ENCODE measurements at regions not wholly inside any gene's neighbourhood (a gene's known extent, or its start where the extent isn't known, plus 50 kb on each side); places are given as distances from the start of the nearest gene placed in this dataset.

- ATAC-seq (no peak), DNase-seq (no peak)
- H3K9me3 ChIP-seq (ENCODE audit: control insufficient read depth, low read length): no peaks in the 10 kb centered on the region
- H3K27ac ChIP-seq (ENCODE audit: low read length): no peak overlapping the region
- no peaks in the 10 kb centered on the region for H3K27me3 ChIP-seq (ENCODE audit: control insufficient read depth, insufficient read depth)
- H3K4me1 ChIP-seq (ENCODE audit: control insufficient read depth, insufficient read depth, low read length): no peaks in the 10 kb centered on the region
- no peak overlapping the region for H3K4me3 ChIP-seq (ENCODE audit: low read length)
- WGBS: 92% methylated on average over 6 of the region's 6 CpGs
- intact Hi-C loops (cut with DNase I): loop anchor here in 3 of 4 donors (5.0 to 10.0 kb wide), 2 partner anchors 216 to 219 kb away; no protein-coding TSS in a partner anchor
Observed at GRCh38 chr12:94763462-94763861, 113.1 kb upstream of the TMCC3 start.

DNA sequence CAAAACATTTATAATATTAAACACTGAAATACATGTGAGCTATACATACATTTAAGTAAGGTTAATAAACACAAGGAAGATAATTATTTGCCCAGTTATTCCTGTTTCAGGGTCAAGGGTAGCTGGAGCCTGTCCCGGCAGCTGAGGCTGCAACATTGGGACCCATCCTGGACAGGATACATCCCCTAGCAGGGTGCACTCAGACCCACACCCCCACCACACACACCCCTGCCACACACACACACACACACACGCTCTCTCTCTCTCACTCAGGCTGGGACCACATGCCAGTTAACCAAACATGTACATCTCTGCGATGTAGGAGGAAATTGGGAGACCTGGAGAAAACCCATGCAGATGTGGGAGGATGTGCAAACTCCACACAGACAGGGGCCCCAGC lies 112.6 kb upstream of the TMCC3 start:
- intact Hi-C loops (cut with DNase I): loop anchor here in 3 of 4 donors (5.0 to 10.0 kb wide), 2 partner anchors 216 to 218 kb away; no protein-coding TSS in a partner anchor
- Histone ChIP-seq H3K4me3 (ENCODE audit: low read length) (no peak overlapping the region), H3K27ac (ENCODE audit: low read length) (no peak overlapping the region), H3K4me1 (ENCODE audit: control insufficient read depth, insufficient read depth, low read length) (no peaks in the 10 kb centered on the region), H3K9me3 (ENCODE audit: control insufficient read depth, low read length) (no peaks in the 10 kb centered on the region), H3K27me3 (ENCODE audit: control insufficient read depth, insufficient read depth) (no peaks in the 10 kb centered on the region)
- DNase-seq (no peak), ATAC-seq (no peak)
- WGBS: 87% methylated on average over 3 of the region's 3 CpGs

- WGBS: 76% methylated on average over 4 of the region's 4 CpGs
- no peaks in the 10 kb centered on the region for H3K9me3 ChIP-seq (ENCODE audit: control insufficient read depth, low read length)
- DNase-seq (no peak), ATAC-seq (no peak)
- H3K4me3 ChIP-seq (ENCODE audit: low read length): no peak overlapping the region
- H3K4me1 ChIP-seq (ENCODE audit: control insufficient read depth, insufficient read depth, low read length): no peaks in the 10 kb centered on the region
- no peaks in the 10 kb centered on the region for H3K27me3 ChIP-seq (ENCODE audit: control insufficient read depth, insufficient read depth)
- intact Hi-C loops (cut with DNase I): loop anchor here in 3 of 4 donors (5.0 to 10.0 kb wide), 2 partner anchors 215 to 218 kb away; no protein-coding TSS in a partner anchor
- no peak overlapping the region for H3K27ac ChIP-seq (ENCODE audit: low read length)
Observed at GRCh38 chr12:94762259-94762942, 112.0 kb upstream of the TMCC3 start.

DNA sequence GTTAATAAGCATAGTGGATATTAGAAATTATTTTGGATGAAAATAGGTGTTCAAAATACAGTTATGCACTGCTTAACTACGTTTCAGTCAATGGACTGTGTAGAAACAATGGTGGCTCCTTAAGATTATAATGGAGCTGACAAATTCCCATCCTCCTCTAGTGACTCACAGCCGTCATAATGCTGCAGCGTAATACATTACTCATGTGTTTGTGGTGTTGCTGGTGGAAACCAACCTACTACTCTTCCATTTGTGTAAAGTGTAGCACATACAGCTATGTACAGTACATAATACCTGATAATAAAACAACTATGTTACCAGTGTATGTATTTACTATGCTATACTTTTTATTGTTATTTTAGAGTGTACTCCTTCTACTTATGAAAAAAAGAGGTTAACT lies 111.2 kb upstream of the TMCC3 start:
- Histone ChIP-seq H3K4me1 (ENCODE audit: control insufficient read depth, insufficient read depth, low read length) (no peaks in the 10 kb centered on the region), H3K27me3 (ENCODE audit: control insufficient read depth, insufficient read depth) (no peaks in the 10 kb centered on the region), H3K9me3 (ENCODE audit: control insufficient read depth, low read length) (no peaks in the 10 kb centered on the region), H3K27ac (ENCODE audit: low read length) (no peak overlapping the region), H3K4me3 (ENCODE audit: low read length) (no peak overlapping the region)
- intact Hi-C loops (cut with DNase I): loop anchor here in 3 of 4 donors (5.0 to 10.0 kb wide), 2 partner anchors 214 to 217 kb away; no protein-coding TSS in a partner anchor
- WGBS: 89% methylated on average over 3 of the region's 3 CpGs
- DNase-seq (no peak), ATAC-seq (no peak)

GRCh38 chr12:94760786-94761185 lies 110.4 kb upstream of the TMCC3 start:
- no peak for DNase-seq
- intact Hi-C loops (cut with DNase I): loop anchor here in 3 of 4 donors (5.0 to 10.0 kb wide), 2 partner anchors 213 to 216 kb away; no protein-coding TSS in a partner anchor
- no peak for ATAC-seq
- Histone ChIP-seq H3K9me3 (ENCODE audit: control insufficient read depth, low read length) (no peaks in the 10 kb centered on the region), H3K4me3 (ENCODE audit: low read length) (no peak overlapping the region), H3K4me1 (ENCODE audit: control insufficient read depth, insufficient read depth, low read length) (no peaks in the 10 kb centered on the region), H3K27me3 (ENCODE audit: control insufficient read depth, insufficient read depth) (no peaks in the 10 kb centered on the region), H3K27ac (ENCODE audit: low read length) (no peak overlapping the region)
- 84% methylated on average over 2 of the region's 2 CpGs for WGBS

GRCh38 chr12:94756789-94757188 lies 106.4 kb upstream of the TMCC3 start:
- no peak for DNase-seq
- Histone ChIP-seq H3K9me3 (ENCODE audit: control insufficient read depth, low read length) (no peaks in the 10 kb centered on the region), H3K27ac (ENCODE audit: low read length) (no peak overlapping the region), H3K4me1 (ENCODE audit: control insufficient read depth, insufficient read depth, low read length) (no peaks in the 10 kb centered on the region), H3K4me3 (ENCODE audit: low read length) (no peak overlapping the region), H3K27me3 (ENCODE audit: control insufficient read depth, insufficient read depth) (no peaks in the 10 kb centered on the region)
- WGBS: 66% methylated on average over 2 of the region's 2 CpGs
- intact Hi-C loops (cut with DNase I): loop anchor here in 1 of 4 donors (10.0 kb wide), 1 partner anchor 152 kb away; no protein-coding TSS in a partner anchor
- no peak for ATAC-seq

GRCh38 chr12:94755598-94755997 lies 105.2 kb upstream of the TMCC3 start:
- Histone ChIP-seq H3K27me3 (ENCODE audit: control insufficient read depth, insufficient read depth) (no peaks in the 10 kb centered on the region), H3K27ac (ENCODE audit: low read length) (no peak overlapping the region), H3K9me3 (ENCODE audit: control insufficient read depth, low read length) (no peaks in the 10 kb centered on the region), H3K4me1 (ENCODE audit: control insufficient read depth, insufficient read depth, low read length) (no peaks in the 10 kb centered on the region), H3K4me3 (ENCODE audit: low read length) (no peak overlapping the region)
- 94% methylated on average over 4 of the region's 4 CpGs for WGBS
- intact Hi-C loops (cut with DNase I): loop anchor here in 1 of 4 donors (10.0 kb wide), 1 partner anchor 151 kb away; no protein-coding TSS in a partner anchor
- DNase-seq: no peak
- ATAC-seq: no peak

- Histone ChIP-seq H3K27ac (ENCODE audit: low read length) (no peak overlapping the region), H3K27me3 (ENCODE audit: control insufficient read depth, insufficient read depth) (no peaks in the 10 kb centered on the region), H3K9me3 (ENCODE audit: control insufficient read depth, low read length) (no peaks in the 10 kb centered on the region), H3K4me1 (ENCODE audit: control insufficient read depth, insufficient read depth, low read length) (no peaks in the 10 kb centered on the region), H3K4me3 (ENCODE audit: low read length) (no peak overlapping the region)
- intact Hi-C loops (cut with DNase I): loop anchor here in 1 of 4 donors (10.0 kb wide), 1 partner anchor 150 kb away; no protein-coding TSS in a partner anchor
- no peak for DNase-seq
- ATAC-seq: no peak
Observed at GRCh38 chr12:94754653-94755052, 104.3 kb upstream of the TMCC3 start.

DNA sequence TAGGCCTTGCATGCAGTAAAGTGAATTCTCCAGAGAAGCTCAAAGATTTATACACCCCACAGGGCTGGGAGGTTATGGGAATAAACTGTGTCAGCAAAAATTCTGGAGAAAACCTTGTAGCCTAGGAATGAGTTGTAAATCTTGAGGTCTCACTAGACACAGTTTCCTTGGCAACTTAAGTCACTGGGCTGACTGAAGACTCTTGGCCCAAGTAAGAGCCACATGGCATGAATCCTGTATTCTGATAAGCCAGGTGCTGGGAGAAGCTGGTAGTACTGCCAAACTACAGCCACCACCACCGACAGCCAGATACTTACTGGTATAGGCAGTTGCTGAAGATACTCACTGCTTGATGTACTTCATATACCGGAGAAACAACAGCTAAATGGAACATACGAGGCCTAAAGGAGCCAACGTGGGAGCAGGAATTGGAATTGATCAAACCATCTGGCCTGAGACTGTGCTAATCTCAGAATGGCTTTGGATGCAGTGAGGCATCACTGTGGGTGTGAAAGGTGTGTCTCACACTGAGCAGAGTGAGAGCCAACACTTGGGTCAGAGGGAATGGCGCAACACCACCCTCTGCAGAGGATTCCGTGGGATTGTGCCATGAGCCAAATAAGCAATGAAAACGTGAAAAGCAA lies 102.8 kb upstream of the TMCC3 start:
- ATAC-seq: peak; percentile 81
- no peak overlapping the region for H3K4me3 ChIP-seq (ENCODE audit: low read length)
- DNase-seq: peak in 2 of 3 donors; percentile 52 to 62
- H3K27me3 ChIP-seq (ENCODE audit: control insufficient read depth, insufficient read depth): no peaks in the 10 kb centered on the region
- H3K9me3 ChIP-seq (ENCODE audit: control insufficient read depth, low read length): no peaks in the 10 kb centered on the region
- 72% methylated on average over 7 of the region's 7 CpGs for WGBS
- no peaks in the 10 kb centered on the region for H3K4me1 ChIP-seq (ENCODE audit: control insufficient read depth, insufficient read depth, low read length)
- intact Hi-C loops (cut with DNase I): loop anchor here in 1 of 4 donors (10.0 kb wide), 1 partner anchor 148 kb away; no protein-coding TSS in a partner anchor
- H3K27ac ChIP-seq (ENCODE audit: low read length): no peak overlapping the region

- no peak for DNase-seq
- Histone ChIP-seq H3K4me1 (ENCODE audit: control insufficient read depth, insufficient read depth, low read length) (no peaks in the 10 kb centered on the region), H3K27ac (ENCODE audit: low read length) (no peak overlapping the region), H3K27me3 (ENCODE audit: control insufficient read depth, insufficient read depth) (no peaks in the 10 kb centered on the region), H3K9me3 (ENCODE audit: control insufficient read depth, low read length) (no peaks in the 10 kb centered on the region), H3K4me3 (ENCODE audit: low read length) (no peak overlapping the region)
- 87% methylated on average over 6 of the region's 6 CpGs for WGBS
- ATAC-seq: no peak
- intact Hi-C loops (cut with DNase I): loop anchor here in 1 of 4 donors (10.0 kb wide), 1 partner anchor 146 kb away; no protein-coding TSS in a partner anchor
Observed at GRCh38 chr12:94750864-94751263, 100.5 kb upstream of the TMCC3 start.

DNA sequence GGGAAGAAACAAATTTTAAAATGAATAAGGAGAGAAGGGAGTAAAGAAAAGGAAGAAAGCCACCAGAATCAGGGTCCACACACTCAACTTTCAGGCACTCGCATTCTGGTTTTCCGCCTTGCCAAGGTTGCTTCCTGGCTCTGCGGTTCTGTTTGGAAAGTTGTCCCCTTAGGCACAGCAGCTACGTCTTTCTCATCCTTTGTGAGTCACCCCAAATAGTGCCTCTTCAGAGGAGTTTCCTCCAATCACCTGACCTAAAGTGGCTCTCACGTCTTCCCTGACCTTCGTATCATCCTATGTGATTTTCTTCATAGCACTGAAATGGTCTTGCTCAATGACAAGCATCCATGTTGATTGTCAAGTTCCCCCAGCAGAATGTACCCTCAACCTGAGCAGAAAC lies 99.5 kb upstream of the TMCC3 start:
- no peak for ATAC-seq
- Histone ChIP-seq H3K4me3 (ENCODE audit: low read length) (no peak overlapping the region), H3K9me3 (ENCODE audit: control insufficient read depth, low read length) (no peaks in the 10 kb centered on the region), H3K27me3 (ENCODE audit: control insufficient read depth, insufficient read depth) (no peaks in the 10 kb centered on the region), H3K4me1 (ENCODE audit: control insufficient read depth, insufficient read depth, low read length) (no peaks in the 10 kb centered on the region), H3K27ac (ENCODE audit: low read length) (no peak overlapping the region)
- intact Hi-C loops (cut with DNase I): loop anchor here in 1 of 4 donors (10.0 kb wide), 1 partner anchor 145 kb away; no protein-coding TSS in a partner anchor
- DNase-seq: no peak
- WGBS: 84% methylated on average over 6 of the region's 6 CpGs
